Naive thymus-derived CD8-positive, alpha-beta T cell (primary cell): ENCODE measurements at regions not wholly inside any gene's neighbourhood (a gene's known extent, or its start where the extent isn't known, plus 50 kb on each side); places are given as distances from the start of the nearest gene placed in this dataset.

Experiments used
- ATAC-seq, 2 donors: fragments of 150-1000 bp; cut with Tn5 transposase in 1 of 2; sonication (Bioruptor Pico), chemical (Tn5 transposase) in 1 of 2; 1 replicate in 1 of 2; 2 replicates in 1 of 2; pipeline ENCODE4 v1.10.0; 2021; ENCODE audit warnings: mild to moderate bottlenecking in 2 of 2, moderate library complexity in 2 of 2
- POLR2A ChIA-PET: fragments of 350-600 bp; sonication (Branson Sonifier 250); formaldehyde crosslinking; loops from one replicate; lab custom pipeline; 2021; ENCODE audit warnings: antibody characterized with exemption; lab: Charles Lee
- DNase-seq, 10 donors: peaks; one replicate each; pipeline versions ENCODE4 v3.0.0 to v3.0.0-alpha.2; 2020 to 2022
- H3K27ac Mint-ChIP-seq, 10 donors: one replicate each; pipeline ENCODE4 v1.8.0; 2020 to 2022; ENCODE audit warnings: mild to moderate bottlenecking in 10 of 10, mixed read lengths in 10 of 10, moderate library complexity in 4 of 10, inconsistent platforms in 1 of 10
- H3K27me3 Mint-ChIP-seq, 5 donors: one replicate each; pipeline ENCODE4 v1.8.0; 2021 to 2022; ENCODE audit warnings: mixed read lengths in 5 of 5
- H3K36me3 Mint-ChIP-seq, 3 donors: one replicate each; pipeline ENCODE4 v1.8.0; 2020 to 2022; ENCODE audit warnings: mixed read lengths in 3 of 3, mild to moderate bottlenecking in 2 of 3, inconsistent platforms in 1 of 3
- H3K4me1 Mint-ChIP-seq, 4 donors: one replicate each; pipeline ENCODE4 v1.8.0; 2021 to 2022; ENCODE audit warnings: mixed read lengths in 4 of 4
- H3K4me3 Mint-ChIP-seq, 10 donors: one replicate each; pipeline ENCODE4 v1.8.0; 2020 to 2022; ENCODE audit warnings: mild to moderate bottlenecking in 10 of 10, mixed read lengths in 10 of 10, moderate library complexity in 6 of 10, inconsistent platforms in 1 of 10
- H3K9me3 Mint-ChIP-seq, 9 donors: one replicate each; pipeline ENCODE4 v1.8.0; 2020 to 2022; ENCODE audit warnings: mixed read lengths in 9 of 9, mild to moderate bottlenecking in 3 of 9, inconsistent platforms in 1 of 9, moderate library complexity in 1 of 9

DNA sequence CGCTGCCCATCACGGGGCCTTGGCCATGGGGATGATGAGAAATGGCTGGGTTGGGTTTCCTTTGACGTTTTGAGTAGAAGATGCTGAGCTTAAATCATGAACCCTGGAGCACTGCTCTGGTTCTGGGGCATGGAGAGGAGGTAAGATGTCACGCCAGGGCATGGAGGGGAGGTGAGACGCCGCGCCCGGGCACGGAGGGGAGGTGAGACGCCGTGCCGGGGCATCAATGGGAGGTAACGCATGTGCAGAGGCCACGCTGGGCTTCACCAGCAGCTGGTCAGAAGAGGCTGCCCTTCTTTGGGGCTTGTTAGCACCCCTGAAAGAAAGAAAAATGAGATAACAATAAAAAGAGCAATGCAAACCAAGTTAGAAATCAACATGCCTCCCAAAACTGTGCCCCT, 322.5 kb upstream of the IRX4 start:
- no peak for DNase-seq
- POLR2A ChIA-PET = no interaction called here
- Mint-ChIP-seq H3K9me3 (peaks cover 0 to 2% (median 0%) of the 10 kb centered on the region in 9 donors), H3K4me1 (peaks cover 0 to 2% (median 0%) of the 10 kb centered on the region in 4 donors), H3K27ac (no peak overlapping the region), H3K27me3 (peaks cover 10 to 53% (median 25%) of the 10 kb centered on the region in 5 donors), H3K36me3 (no peaks in the 10 kb centered on the region), H3K4me3 (no peak overlapping the region)
- ATAC-seq = no peak

DNA sequence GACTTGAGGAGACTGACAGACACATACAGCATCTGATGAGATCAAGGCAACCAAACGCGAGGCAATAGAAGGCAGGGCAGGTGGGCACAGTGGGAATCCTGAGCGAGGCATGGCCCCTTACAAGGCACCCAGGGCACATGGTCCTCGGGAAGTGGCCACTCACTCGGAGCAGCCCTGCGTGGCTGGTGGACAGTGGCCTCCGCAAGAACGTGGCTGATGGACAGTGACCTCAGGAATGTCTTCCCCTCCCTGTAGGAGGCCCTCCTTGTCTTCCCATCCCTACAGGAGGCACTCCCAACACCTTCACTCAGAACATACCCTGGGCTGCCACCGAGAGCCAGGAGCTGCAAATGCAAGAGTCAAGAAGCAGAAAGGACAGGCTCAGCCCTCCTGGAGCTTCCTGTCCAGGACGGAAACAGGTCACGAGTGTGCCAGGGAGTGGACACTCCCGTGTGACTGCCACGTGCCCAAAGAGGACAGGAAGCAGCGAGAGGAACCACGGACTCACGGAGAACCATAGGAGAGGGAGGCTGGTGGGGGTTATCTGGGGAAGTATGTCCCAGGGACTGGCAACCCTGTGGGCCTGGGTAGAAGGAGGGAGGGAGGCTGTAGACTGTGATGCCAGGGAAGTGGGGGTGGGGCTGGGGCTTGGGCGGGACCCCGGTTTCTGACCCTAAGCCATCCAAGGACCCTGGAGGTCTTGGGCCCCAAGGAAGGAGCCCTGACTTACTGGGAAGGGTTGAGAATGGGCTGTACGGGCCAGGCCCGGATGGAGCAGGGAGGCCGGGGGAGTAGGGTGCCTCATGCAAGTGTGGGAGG, 321.9 kb upstream of the IRX4 start:
- Mint-ChIP-seq H3K27me3 (peaks cover 9 to 57% (median 31%) of the 10 kb centered on the region in 5 donors), H3K36me3 (no peaks in the 10 kb centered on the region), H3K4me3 (no peak overlapping the region), H3K4me1 (peaks cover 0 to 2% (median 0%) of the 10 kb centered on the region in 4 donors), H3K27ac (no peak overlapping the region), H3K9me3 (peaks cover 0 to 2% (median 0%) of the 10 kb centered on the region in 9 donors)
- no peak for ATAC-seq
- DNase-seq = no peak
- POLR2A ChIA-PET = no interaction called here

DNA sequence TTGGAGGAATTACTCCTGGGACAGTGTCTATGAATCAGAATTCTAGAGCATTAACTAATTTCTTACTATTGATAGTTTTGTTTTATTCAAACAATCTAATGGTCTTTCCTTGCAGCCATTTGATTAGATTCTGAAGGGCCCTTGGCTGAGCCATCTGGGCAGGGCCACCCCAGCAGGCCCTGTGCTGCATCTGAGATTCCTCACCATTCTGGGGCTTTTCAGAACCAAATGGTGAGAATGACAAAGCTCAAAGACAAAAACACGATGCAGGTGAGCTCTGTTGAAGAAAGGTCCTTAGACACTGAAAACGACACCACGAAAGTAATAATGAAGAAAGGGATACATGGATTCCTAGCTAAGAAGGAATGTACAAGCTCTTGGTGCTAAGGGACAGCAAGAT, 321.0 kb upstream of the IRX4 start:
- POLR2A ChIA-PET = no interaction called here
- peaks cover 0 to 4% (median 0%) of the 10 kb centered on the region in 9 donors for H3K9me3 Mint-ChIP-seq
- DNase-seq (no peak), ATAC-seq (no peak)
- H3K36me3 Mint-ChIP-seq = no peaks in the 10 kb centered on the region
- H3K4me1 Mint-ChIP-seq = peaks cover 0 to 2% (median 0%) of the 10 kb centered on the region in 4 donors
- no peak overlapping the region for H3K4me3 Mint-ChIP-seq
- peaks cover 8 to 57% (median 31%) of the 10 kb centered on the region in 5 donors for H3K27me3 Mint-ChIP-seq
- no peak overlapping the region for H3K27ac Mint-ChIP-seq

DNA sequence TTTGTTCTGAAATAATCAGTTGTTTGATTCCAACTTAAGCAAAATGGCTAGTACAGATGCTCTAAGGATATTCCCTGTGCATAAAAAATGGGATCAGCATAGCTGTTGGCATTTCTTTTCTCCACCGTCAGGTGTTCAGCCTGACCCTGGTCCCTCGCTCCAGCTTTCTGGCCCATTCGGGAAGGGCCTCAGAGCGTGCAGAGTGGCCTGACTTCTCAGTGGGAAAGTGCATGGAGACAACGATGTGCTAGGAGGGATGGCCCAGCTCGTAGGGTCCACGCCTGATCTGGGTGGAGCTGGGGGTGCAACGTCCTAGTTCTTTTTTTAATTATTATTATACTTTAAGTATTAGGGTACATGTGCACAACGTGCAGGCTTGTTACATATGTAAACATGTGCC, 319.1 kb upstream of the IRX4 start:
- Mint-ChIP-seq H3K27ac (no peak overlapping the region), H3K4me3 (no peak overlapping the region), H3K36me3 (no peaks in the 10 kb centered on the region), H3K27me3 (peaks cover 7 to 57% (median 31%) of the 10 kb centered on the region in 5 donors), H3K4me1 (peaks cover 0 to 2% (median 0%) of the 10 kb centered on the region in 4 donors), H3K9me3 (peaks cover 0 to 6% (median 2%) of the 10 kb centered on the region in 9 donors)
- POLR2A ChIA-PET = no interaction called here
- no peak for ATAC-seq
- no peak for DNase-seq

DNA sequence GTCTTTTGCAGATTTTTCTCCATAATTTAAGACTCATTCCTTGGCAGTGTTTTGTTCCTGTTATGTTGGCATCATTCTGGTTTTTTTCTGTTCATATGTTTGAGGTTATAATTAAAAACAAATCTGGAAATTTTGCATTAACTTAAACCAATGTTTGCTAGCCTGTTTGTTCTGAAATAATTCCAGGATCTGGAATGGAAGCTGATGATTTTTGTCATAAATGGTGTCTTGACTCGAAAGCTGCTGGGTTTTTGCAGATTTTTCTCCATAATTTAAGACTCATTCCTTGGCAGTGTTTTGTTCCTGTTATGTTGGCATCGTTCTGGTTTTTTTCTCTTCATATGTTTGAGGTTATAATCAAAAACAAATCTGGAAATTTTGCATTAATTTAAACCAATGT, 318.7 kb upstream of the IRX4 start:
- H3K4me3 Mint-ChIP-seq = no peak overlapping the region
- POLR2A ChIA-PET = no interaction called here
- H3K36me3 Mint-ChIP-seq = no peaks in the 10 kb centered on the region
- peaks cover 7 to 54% (median 31%) of the 10 kb centered on the region in 5 donors for H3K27me3 Mint-ChIP-seq
- peaks cover 0 to 6% (median 3%) of the 10 kb centered on the region in 9 donors for H3K9me3 Mint-ChIP-seq
- no peak overlapping the region for H3K27ac Mint-ChIP-seq
- DNase-seq (no peak), ATAC-seq (no peak)
- H3K4me1 Mint-ChIP-seq = peaks cover 0 to 2% (median 0%) of the 10 kb centered on the region in 4 donors

DNA sequence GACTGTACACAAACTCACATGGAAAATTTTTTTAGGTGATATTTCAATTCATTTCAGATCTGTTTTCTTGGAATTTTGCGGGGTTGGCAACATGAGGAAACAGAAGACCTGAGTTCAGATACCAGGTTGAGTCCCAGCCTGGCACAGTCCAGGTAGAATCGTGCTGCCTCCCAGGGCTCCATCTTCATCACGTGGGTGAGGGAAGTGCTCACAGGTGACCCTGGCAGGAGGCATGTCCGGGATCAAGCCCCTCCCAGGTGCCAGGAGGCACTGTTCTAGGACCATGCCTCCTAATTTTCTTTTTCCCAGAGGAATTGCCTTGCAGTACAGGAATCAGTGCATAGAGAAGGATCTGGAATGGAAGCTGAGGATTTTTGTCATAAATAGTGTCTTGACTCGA, 318.3 kb upstream of the IRX4 start:
- POLR2A ChIA-PET = no interaction called here
- H3K4me3 Mint-ChIP-seq = no peak overlapping the region
- H3K9me3 Mint-ChIP-seq = peaks cover 0 to 6% (median 3%) of the 10 kb centered on the region in 9 donors
- peaks cover 0 to 1% (median 0%) of the 10 kb centered on the region in 3 donors for H3K36me3 Mint-ChIP-seq
- peaks cover 4 to 50% (median 31%) of the 10 kb centered on the region in 5 donors for H3K27me3 Mint-ChIP-seq
- ATAC-seq (no peak), DNase-seq (no peak)
- peaks cover 0 to 2% (median 0%) of the 10 kb centered on the region in 4 donors for H3K4me1 Mint-ChIP-seq
- no peak overlapping the region for H3K27ac Mint-ChIP-seq

DNA sequence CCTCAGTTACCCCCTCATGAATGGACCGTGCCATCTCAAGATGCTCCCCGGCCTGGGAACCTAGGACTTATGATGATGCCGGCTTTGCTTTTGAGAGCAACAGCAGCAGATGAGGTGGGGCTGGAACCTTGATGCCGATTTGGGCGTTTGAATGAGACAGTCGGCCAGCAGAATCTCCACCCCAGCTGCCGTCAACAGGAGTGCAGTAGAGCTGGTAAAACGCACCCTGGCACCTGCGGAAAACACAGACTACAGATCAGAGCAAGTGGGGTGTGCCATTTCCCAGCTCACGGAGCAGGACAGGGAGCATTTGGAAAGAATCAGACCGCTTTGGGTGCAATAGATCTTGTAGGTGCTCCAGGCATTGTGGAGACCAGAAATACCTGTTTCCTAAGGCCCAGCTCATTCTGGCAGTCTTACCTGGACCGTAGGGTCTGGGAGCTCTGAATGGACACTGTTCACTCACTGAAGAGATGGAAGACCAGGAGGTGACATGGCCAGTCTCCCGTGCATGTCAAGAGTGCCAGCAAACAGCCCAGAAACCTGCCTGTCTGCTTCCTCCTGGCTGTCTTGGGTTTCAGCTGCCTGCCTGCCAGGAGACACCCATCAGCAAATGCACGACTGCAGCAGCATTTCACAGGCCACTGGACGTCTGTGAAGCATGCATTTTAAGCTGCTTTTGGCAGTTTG, 317.7 kb upstream of the IRX4 start:
- peaks cover 0 to 2% (median 0%) of the 10 kb centered on the region in 4 donors for H3K4me1 Mint-ChIP-seq
- peaks cover 0 to 7% (median 0%) of the 10 kb centered on the region in 3 donors for H3K36me3 Mint-ChIP-seq
- ATAC-seq (no peak), DNase-seq (no peak)
- POLR2A ChIA-PET = no interaction called here
- peaks cover 0 to 9% (median 6%) of the 10 kb centered on the region in 9 donors for H3K9me3 Mint-ChIP-seq
- no peak overlapping the region for H3K4me3 Mint-ChIP-seq
- H3K27ac Mint-ChIP-seq = no peak overlapping the region
- H3K27me3 Mint-ChIP-seq = peaks cover 4 to 48% (median 31%) of the 10 kb centered on the region in 5 donors

DNA sequence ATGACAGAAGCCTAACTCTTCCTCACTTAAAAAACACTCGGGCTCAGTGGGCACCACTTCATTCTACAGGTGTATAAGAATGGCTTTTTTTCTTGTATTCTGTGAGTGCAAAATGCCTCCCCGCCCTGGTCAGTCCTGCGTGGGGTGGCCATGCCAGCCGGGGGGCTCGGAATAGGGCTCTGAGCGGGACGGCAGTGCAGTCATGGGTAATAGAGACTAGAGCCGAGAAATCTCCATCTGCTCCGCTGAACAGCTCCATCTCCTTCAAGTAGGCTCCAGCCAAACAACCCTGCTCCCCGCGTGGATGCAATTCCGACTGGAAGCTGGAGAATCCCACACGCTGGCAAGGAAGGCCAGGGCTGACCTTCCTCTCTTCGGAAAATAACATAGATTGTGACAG, 317.0 kb upstream of the IRX4 start:
- H3K9me3 Mint-ChIP-seq = peaks cover 0 to 15% (median 4%) of the 10 kb centered on the region in 9 donors
- no peak for DNase-seq
- no peak overlapping the region for H3K4me3 Mint-ChIP-seq
- H3K4me1 Mint-ChIP-seq = no peaks in the 10 kb centered on the region
- POLR2A ChIA-PET = no interaction called here
- peaks cover 0 to 7% (median 0%) of the 10 kb centered on the region in 3 donors for H3K36me3 Mint-ChIP-seq
- H3K27ac Mint-ChIP-seq = no peak overlapping the region
- no peak for ATAC-seq
- H3K27me3 Mint-ChIP-seq = peaks cover 4 to 41% (median 27%) of the 10 kb centered on the region in 5 donors

DNA sequence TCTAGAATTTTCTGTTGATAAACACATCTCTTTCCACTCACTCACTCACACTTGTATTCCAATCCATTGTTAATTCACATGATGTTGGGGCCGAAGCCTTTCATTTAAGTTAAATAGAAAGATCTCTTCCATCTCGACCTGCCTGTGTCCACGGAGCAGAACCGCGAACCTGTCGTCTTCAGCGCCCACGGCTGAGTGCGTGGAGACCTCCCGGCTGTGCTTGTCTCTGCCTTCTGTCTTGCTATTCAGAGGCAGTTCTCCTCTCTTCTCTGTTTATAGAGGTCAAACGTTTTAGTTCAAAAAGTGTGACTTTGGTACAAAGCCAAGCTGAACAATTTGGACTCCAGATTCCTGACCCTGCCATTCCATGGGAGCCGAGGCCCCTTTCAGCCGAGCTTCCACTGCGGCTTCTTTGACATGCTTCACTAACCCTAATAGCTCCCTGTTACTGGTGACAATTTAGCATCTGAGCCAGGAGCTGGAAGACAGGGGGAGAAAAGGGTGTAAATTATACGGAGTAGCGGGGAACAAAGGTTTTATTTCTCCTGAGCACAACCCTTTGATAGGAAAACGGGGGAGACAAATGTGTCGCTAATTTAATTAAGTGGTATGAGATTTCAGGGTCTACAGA, 314.4 kb upstream of the IRX4 start:
- Mint-ChIP-seq H3K4me3 (no peak overlapping the region), H3K4me1 (no peaks in the 10 kb centered on the region), H3K36me3 (peaks cover 0 to 7% (median 0%) of the 10 kb centered on the region in 3 donors), H3K27ac (no peak overlapping the region), H3K9me3 (peaks cover 0 to 20% (median 4%) of the 10 kb centered on the region in 9 donors), H3K27me3 (peaks cover 4 to 31% (median 25%) of the 10 kb centered on the region in 5 donors)
- POLR2A ChIA-PET = no interaction called here
- DNase-seq (no peak), ATAC-seq (no peak)

DNA sequence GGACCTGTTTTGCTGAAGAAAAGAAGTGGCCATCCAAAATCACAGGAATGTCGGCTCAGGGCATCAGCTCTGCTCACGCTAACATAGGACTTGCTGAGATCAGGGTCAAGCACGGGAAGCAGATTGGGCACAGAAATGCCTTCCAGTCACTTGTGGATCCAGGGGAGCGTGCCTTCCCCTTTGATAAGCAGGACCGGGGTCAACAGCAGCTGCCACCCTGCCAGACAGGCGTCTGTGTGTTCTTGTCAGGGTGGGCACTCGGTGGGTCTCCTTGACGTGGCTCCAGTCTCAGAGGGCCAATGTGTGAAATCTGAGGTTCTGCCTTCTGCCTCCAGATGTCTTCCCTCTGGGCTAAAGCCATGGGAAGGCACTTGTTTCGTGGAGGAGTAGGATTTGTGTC, 313.7 kb upstream of the IRX4 start:
- DNase-seq (no peak), ATAC-seq (no peak)
- Mint-ChIP-seq H3K27me3 (peaks cover 4 to 31% (median 25%) of the 10 kb centered on the region in 5 donors), H3K4me1 (no peaks in the 10 kb centered on the region), H3K9me3 (peaks cover 0 to 20% (median 4%) of the 10 kb centered on the region in 9 donors), H3K4me3 (no peak overlapping the region), H3K36me3 (peaks cover 0 to 7% (median 0%) of the 10 kb centered on the region in 3 donors), H3K27ac (no peak overlapping the region)
- POLR2A ChIA-PET = no interaction called here

DNA sequence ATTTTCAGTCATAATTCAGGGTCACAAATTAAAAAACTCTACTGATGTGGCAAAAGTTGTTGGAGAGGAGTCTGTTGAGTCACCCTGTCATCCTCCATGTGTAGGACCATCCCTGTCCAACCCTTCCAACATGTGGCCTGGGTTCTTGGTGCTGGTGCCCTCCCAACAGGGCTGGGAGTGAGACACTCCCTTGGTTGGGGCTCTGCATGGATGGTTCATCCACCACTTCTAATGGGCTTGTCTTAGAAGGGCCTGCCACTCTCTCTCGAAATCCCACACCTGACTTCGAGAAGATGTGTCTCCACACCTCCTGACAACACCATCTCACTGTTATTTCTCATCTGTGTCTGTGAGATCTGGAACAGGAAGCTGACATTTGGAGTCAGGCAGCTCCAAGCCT, 312.2 kb upstream of the IRX4 start:
- H3K27me3 Mint-ChIP-seq = peaks cover 4 to 23% (median 16%) of the 10 kb centered on the region in 5 donors
- DNase-seq = no peak
- no peaks in the 10 kb centered on the region for H3K4me1 Mint-ChIP-seq
- peaks cover 0 to 7% (median 0%) of the 10 kb centered on the region in 3 donors for H3K36me3 Mint-ChIP-seq
- no peak overlapping the region for H3K27ac Mint-ChIP-seq
- H3K9me3 Mint-ChIP-seq = peaks cover 0 to 20% (median 4%) of the 10 kb centered on the region in 9 donors
- H3K4me3 Mint-ChIP-seq = no peak overlapping the region
- ATAC-seq = no peak
- POLR2A ChIA-PET = no interaction called here

DNA sequence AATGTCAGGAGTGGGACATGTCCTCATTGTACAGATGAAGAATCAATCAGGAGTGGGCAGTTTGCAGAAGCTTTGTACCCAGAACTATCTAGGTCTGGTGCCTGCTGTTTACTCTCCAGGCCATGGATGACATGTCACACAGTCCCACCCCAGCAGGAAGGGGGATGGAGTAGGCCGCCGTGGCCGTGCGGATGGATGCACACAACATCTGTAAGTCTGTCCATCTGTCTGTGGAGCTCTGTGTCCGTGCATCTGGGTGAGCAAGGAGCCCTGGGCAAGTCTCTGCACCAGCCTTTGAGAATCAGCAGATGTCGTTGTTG, 311.5 kb upstream of the IRX4 start:
- ATAC-seq = no peak
- POLR2A ChIA-PET = no interaction called here
- Mint-ChIP-seq H3K9me3 (peaks cover 0 to 20% (median 4%) of the 10 kb centered on the region in 9 donors), H3K4me3 (no peak overlapping the region), H3K36me3 (peaks cover 0 to 7% (median 0%) of the 10 kb centered on the region in 3 donors), H3K27ac (no peak overlapping the region), H3K27me3 (peaks cover 4 to 19% (median 14%) of the 10 kb centered on the region in 5 donors), H3K4me1 (no peaks in the 10 kb centered on the region)
- no peak for DNase-seq
